Pons (tissue), 1 donor: ENCODE measurements at regions not wholly inside any gene's neighbourhood (a gene's known extent, or its start where the extent isn't known, plus 50 kb on each side); places are given as distances from the start of the nearest gene placed in this dataset.

Source experiments
- DNase-seq: peaks from one replicate; pipeline ENCODE4 v3.0.0-alpha.2; 2016; ENCODE audit warnings: low spot score

GRCh38 chr10:83037653-83038052, 1101.7 kb upstream of the GHITM start:
- no peak for DNase-seq

GRCh38 chr10:83038631-83039030, 1100.7 kb upstream of the GHITM start:
- no peak for DNase-seq

GRCh38 chr10:83045731-83046130, 1093.6 kb upstream of the GHITM start:
- DNase-seq = no peak

- DNase-seq = no peak
These were observed 1088.5 kb upstream of the GHITM start for GRCh38 chr10:83050815-83051214.

- DNase-seq = no peak
These were observed 1076.4 kb upstream of the GHITM start for GRCh38 chr10:83062871-83063270.

GRCh38 chr10:83073472-83073871, 1065.8 kb upstream of the GHITM start:
- no peak for DNase-seq

GRCh38 chr10:83075016-83075814, 1064.1 kb upstream of the GHITM start:
- no peak for DNase-seq

GRCh38 chr10:83075815-83076355, 1063.4 kb upstream of the GHITM start:
- no peak for DNase-seq

GRCh38 chr10:83076443-83076842, 1062.9 kb upstream of the GHITM start:
- DNase-seq = no peak

- no peak for DNase-seq
These were observed 1061.1 kb upstream of the GHITM start for GRCh38 chr10:83078160-83078559.

- no peak for DNase-seq
These were observed 1060.7 kb upstream of the GHITM start for GRCh38 chr10:83078645-83079044.

- peak; percentile 49 for DNase-seq
These were observed 1055.5 kb upstream of the GHITM start for GRCh38 chr10:83083831-83084230.

- no peak for DNase-seq
These were observed 1050.0 kb upstream of the GHITM start for GRCh38 chr10:83089335-83089734.

GRCh38 chr10:83104616-83105015, 1034.7 kb upstream of the GHITM start:
- no peak for DNase-seq

GRCh38 chr10:83108565-83109333, 1030.6 kb upstream of the GHITM start:
- no peak for DNase-seq

GRCh38 chr10:83119346-83119745, 1020.0 kb upstream of the GHITM start:
- no peak for DNase-seq

- no peak for DNase-seq
These were observed 1017.0 kb upstream of the GHITM start for GRCh38 chr10:83122336-83122735.

GRCh38 chr10:83127942-83128575, 1011.2 kb upstream of the GHITM start:
- no peak for DNase-seq

GRCh38 chr10:83140811-83141210, 998.5 kb upstream of the GHITM start:
- no peak for DNase-seq

GRCh38 chr10:83142074-83142563, 997.2 kb upstream of the GHITM start:
- DNase-seq = no peak

- no peak for DNase-seq
These were observed 994.8 kb upstream of the GHITM start for GRCh38 chr10:83144461-83144860.

GRCh38 chr10:83153714-83154113, 985.6 kb upstream of the GHITM start:
- DNase-seq = no peak
